HS-27A (cell line): ENCODE measurements at regions not wholly inside any gene's neighbourhood (a gene's known extent, or its start where the extent isn't known, plus 50 kb on each side); places are given as distances from the start of the nearest gene placed in this dataset.
A peak's percentile ranks its signal among the peaks of the same experiment; 100 is the strongest.

Source experiments
- DNase-seq: peaks from one replicate; pipeline ENCODE4 v3.0.0-alpha.2; 2012; ENCODE audit warnings: low read depth, missing footprints

DNA sequence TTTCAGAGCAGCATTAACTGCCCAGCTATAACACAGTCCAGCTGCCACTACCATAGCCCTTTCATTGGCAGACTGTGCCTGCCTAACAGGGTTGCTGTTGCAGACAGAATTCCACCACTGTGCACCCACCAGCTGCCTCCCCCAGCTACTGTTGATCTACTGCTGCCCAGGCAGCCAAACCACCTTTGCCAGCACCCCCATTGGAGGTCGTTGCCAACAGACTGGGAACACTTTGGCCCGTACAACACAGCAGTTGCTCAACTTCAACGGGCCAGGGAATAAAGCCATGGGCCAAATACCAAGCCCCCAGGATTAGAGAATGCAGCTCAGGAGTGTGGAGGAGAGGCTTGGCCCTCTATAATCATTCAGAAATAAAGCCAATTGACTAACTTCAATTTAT is 473.6 kb downstream of the CDH11 start:
- DNase-seq = no peak

GRCh38 chr16:64641343-64641742 is 480.5 kb downstream of the CDH11 start:
- DNase-seq = no peak

GRCh38 chr16:64638766-64639165 is 483.1 kb downstream of the CDH11 start:
- DNase-seq = no peak

- peak; percentile 23 for DNase-seq
Measured at GRCh38 chr16:64629622-64630021, 492.2 kb downstream of the CDH11 start.

- no peak for DNase-seq
Measured at GRCh38 chr16:64627781-64628180, 494.1 kb downstream of the CDH11 start.

DNA sequence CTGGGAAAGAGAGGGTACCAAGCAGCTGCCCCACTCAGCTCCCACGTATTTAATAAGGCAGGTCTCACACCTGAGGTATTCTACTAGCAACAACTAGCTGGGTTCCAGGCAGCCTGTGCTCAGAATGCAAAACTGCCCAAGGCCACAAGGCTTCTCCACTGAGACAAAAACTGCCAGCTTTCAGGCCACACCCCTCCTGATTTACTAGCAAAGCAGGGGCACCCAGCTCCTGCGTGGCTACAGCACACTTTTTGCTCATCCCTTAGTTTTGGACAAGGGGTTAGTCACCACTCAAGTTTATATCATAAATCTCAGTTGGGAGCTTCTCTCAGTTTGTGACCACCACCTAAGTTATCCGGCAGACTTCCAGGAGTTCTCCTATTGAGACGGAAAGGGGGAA is 494.6 kb downstream of the CDH11 start:
- no peak for DNase-seq

- no peak for DNase-seq
Measured at GRCh38 chr16:64626776-64627175, 495.1 kb downstream of the CDH11 start.

DNA sequence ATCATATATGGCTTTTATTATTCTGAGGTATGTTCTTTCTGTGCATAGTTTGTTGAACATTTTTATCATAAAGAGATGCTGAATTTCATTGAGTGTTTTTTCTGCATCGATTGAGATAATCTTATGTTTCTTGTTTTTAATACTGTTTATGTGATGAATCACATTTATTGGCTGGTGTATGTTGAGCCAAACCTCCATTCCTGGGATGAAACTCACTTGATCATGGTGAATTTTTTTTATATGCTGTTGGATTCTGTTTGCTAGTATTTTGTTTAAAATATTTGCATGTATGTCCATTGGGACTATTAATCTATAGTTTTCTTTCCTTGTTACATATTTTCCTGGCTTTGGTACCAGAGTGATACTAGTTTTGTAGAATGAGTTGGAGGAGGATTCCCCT is 500.2 kb downstream of the CDH11 start:
- DNase-seq = peak; percentile 7

DNA sequence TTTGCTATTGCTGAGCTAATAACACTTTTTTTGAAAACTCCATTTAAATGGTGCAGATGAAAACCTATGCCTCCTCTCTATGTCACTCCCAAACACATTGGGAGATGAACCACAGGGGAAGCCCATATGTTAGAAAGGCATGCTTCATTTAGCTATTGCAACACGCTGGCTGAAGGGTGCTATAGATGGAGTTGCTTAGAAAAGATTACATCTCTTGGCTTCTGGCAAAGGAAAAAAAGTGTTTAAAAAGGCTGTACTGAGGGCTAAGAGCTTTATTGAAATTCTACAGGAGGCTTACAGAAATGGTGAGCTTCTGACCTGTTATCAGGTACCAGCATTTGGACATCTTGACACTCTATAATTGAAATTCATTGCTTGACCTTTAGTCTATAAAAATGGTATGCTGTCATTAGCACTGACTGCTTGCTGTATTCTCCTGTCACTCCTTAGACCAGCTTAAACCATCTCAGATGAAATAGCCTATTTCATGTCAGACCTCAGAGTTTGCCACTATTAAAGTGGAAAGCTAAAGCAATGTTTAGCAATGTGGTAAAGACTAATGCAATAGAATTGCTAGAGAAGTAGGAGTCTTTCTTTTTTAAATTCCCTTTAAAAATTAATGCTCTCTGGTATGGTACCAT is 503.9 kb downstream of the CDH11 start:
- DNase-seq = no peak

- no peak for DNase-seq
Measured at GRCh38 chr16:64615630-64616280, 506.1 kb downstream of the CDH11 start.

GRCh38 chr16:64596196-64596595 is 525.7 kb downstream of the CDH11 start:
- no peak for DNase-seq

DNA sequence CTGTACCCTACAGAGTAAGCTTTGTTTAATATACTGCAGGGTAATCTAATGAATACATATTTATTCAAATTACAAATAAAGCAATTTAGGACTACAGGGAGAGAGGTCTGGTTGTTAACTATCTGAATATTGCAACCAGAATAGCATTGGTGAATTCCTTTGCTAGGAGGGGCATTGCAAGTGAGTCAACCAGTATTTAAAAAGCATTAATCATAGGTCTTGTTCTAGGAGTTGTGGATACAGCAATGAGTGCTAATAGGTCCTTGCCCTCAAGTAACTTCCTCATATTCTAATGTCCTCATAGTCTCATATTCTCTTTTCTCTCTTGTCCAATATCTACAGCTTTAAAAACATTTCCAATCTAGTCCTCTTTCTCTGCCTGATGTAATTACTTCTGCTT is 531.4 kb downstream of the CDH11 start:
- no peak for DNase-seq

- peak; percentile 35 for DNase-seq
Measured at GRCh38 chr16:64589836-64590235, 532.0 kb downstream of the CDH11 start.

GRCh38 chr16:64586781-64587180 is 535.1 kb downstream of the CDH11 start:
- no peak for DNase-seq

GRCh38 chr16:64585367-64585766 is 536.5 kb downstream of the CDH11 start:
- DNase-seq = no peak

- no peak for DNase-seq
Measured at GRCh38 chr16:64580558-64580957, 541.3 kb downstream of the CDH11 start.

DNA sequence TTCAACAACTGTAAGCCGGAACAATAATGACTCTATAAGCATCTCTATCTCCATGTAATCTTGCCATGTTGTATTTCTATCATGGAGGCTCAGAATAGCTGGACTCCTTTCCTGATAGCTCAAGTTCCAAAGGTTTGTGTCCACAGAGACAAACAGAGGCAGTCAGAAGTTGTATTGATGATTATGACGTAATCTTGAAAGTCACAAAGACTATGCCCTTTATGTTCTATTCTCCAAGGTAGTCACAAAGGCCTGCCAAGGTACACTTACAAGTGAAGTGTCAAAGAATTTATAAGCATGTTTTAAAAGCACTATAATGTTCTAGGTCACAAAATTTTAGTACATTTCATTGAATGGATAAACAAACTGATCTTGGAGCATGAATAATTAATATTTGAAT is 542.2 kb downstream of the CDH11 start:
- no peak for DNase-seq

GRCh38 chr16:64545768-64546167 is 576.1 kb downstream of the CDH11 start:
- no peak for DNase-seq

- no peak for DNase-seq
Measured at GRCh38 chr16:64544859-64545258, 577.0 kb downstream of the CDH11 start.

GRCh38 chr16:64543441-64543840 is 578.4 kb downstream of the CDH11 start:
- DNase-seq = no peak

DNA sequence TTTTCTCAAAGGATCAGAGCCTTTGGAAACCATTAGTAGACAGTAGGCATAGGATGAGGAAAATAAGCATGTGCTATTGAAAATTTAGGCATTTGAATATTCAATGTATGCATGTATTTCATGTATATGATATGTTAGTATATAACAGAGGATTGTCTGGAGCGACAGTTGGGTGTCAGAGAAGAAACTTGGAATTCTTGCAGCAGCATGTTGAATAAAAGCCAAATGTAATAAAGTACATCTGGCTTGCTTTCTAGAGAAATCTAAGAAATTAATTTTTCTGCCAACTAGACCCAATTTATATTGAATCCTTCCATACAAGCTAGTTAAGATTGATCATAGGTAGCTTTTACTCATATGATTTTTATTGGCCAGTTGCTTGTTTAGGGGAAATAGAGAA is 578.8 kb downstream of the CDH11 start:
- no peak for DNase-seq

- DNase-seq = no peak
Measured at GRCh38 chr16:64542152-64542551, 579.7 kb downstream of the CDH11 start.

DNA sequence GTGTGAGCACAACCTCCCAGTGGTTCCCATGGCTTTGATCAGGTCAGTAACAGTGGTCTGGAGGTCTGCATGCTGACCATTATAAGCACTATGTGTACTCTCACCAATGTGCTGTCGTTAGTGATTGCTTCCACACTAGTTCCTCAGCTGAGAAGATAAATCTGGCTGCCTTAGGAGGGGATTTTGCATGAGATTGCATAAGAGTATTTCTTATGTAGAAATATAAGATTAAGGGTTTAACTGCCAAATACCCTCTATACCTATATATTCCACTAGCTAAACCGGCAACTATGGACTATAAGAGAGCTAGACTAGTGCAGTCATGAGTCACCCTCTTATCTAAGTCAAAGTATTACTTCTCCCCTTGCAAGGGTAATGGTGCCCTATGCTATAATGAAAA is 580.2 kb downstream of the CDH11 start:
- DNase-seq = no peak

DNA sequence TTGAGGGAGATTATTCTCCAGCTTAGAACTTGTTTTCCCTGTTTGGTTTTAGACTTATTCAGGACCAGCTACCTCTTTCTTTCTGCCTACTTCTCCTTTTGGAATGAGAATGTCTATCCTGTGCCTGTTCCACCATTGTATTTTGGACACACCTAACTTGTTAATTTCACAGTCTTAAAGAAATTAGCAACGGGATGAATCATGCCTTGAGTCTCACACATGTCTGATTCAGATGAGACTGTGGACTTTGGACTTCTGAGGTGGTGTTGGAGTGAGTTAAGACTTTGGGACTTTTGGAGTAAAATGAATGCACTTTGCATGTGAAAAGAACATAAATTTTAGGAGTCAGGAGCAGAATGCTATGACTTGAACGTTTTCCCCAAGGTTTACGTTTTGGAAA is 581.4 kb downstream of the CDH11 start:
- no peak for DNase-seq
